Vagina (tissue), 2 donors: ENCODE measurements at regions not wholly inside any gene's neighbourhood (a gene's known extent, or its start where the extent isn't known, plus 50 kb on each side); places are given as distances from the start of the nearest gene placed in this dataset.

Experiments used
- POLR2A ChIP-seq, 2 donors: fragments of 450-650 bp; IDR thresholded peaks; one replicate each; pipeline ENCODE4 v1.6.1; 2017; ENCODE audit warnings: antibody characterized with exemption in 2 of 2, mild to moderate bottlenecking in 2 of 2, moderate library complexity in 2 of 2
- POLR2AphosphoS5 ChIP-seq, 2 donors: sonication (generic); formaldehyde crosslinking; IDR thresholded peaks; one replicate each; pipeline ENCODE4 v1.9.0; 2017; ENCODE audit warnings: antibody characterized with exemption in 2 of 2, mild to moderate bottlenecking in 2 of 2, low read depth in 1 of 2; ENCODE audit not compliant: insufficient read depth in 1 of 2
- TF ChIP-seq, protein P1 (sequence below), 3 experiments: fragments of 450-650 bp in 2 of 3; fragments of 200-600 bp in 1 of 3; sonication (generic) in 1 of 3; IDR thresholded peaks; one replicate each; pipeline ENCODE4 v1.5.1; 2017 to 2019; ENCODE audit warnings: antibody characterized with exemption in 3 of 3, mild to moderate bottlenecking in 2 of 3, moderate library complexity in 2 of 3

DNA sequence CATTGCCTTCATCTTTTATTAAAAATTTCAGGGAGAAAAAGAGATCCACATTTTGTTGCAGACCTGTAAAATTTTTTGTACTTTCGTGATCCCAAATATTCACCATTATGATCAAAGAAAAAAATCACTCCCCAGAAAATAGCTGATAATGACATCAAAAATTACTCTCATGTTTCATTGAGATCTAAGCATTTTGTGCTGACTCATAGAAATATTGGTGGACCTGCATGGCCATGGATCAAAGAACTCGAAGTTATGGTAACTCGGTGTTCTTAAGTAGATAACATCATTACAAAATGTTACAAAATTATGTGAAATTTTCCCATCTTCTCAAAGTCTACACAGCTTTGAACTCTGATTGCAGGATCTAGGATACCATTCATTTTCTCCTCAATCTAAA lies 135.8 kb downstream of the PTGER3 start:
- TF ChIP-seq, protein P1, sequence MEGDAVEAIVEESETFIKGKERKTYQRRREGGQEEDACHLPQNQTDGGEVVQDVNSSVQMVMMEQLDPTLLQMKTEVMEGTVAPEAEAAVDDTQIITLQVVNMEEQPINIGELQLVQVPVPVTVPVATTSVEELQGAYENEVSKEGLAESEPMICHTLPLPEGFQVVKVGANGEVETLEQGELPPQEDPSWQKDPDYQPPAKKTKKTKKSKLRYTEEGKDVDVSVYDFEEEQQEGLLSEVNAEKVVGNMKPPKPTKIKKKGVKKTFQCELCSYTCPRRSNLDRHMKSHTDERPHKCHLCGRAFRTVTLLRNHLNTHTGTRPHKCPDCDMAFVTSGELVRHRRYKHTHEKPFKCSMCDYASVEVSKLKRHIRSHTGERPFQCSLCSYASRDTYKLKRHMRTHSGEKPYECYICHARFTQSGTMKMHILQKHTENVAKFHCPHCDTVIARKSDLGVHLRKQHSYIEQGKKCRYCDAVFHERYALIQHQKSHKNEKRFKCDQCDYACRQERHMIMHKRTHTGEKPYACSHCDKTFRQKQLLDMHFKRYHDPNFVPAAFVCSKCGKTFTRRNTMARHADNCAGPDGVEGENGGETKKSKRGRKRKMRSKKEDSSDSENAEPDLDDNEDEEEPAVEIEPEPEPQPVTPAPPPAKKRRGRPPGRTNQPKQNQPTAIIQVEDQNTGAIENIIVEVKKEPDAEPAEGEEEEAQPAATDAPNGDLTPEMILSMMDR (IDR thresholded peaks at IDR 0.05), result no peak
- TF ChIP-seq POLR2A (IDR thresholded peaks at IDR 0.05) (no peak), POLR2AphosphoS5 (IDR thresholded peaks at IDR 0.05; ENCODE audit: insufficient read depth in 1 of 2, low read depth in 1 of 2) (no peak)
